ENCODE measurements at regions not wholly inside any gene's neighbourhood (a gene's known extent, or its start where the extent isn't known, plus 50 kb on each side); places are given as distances from the start of the nearest gene placed in this dataset.

DNA sequence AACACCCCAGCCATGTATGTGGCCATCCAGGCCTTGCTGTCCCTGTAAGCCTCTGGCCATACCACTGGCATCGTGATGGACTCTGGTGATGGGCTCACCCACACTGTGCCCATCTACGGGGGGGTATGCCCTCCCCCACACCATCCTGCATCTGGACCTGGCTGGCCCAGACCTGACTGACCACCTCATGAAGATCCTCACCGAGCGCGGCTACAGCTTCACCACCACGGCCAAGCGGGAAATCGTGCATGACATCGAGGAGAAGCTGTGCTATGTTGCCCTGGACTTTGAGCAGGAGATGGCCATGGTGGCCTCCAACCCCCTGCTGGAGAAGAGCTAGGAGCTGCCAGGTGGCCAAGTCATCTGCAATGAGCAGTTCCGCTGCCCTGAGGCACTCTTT, 80.4 kb upstream of the ZCCHC2 start:
- Mint-ChIP-seq H3K27ac (no peak overlapping the region), H3K27me3 (peaks cover 16 to 61% of the 10 kb centered on the region in 2 donors), H3K4me3 (no peak overlapping the region), H3K4me1 (ENCODE audit: low read depth in 2 of 2) (no peaks in the 10 kb centered on the region), H3K36me3 (ENCODE audit: insufficient read depth) (no peaks in the 10 kb centered on the region), H3K9me3 (no peaks in the 10 kb centered on the region)
- no peak for ATAC-seq (replicated peaks)
- DNase-seq = no peak

DNA sequence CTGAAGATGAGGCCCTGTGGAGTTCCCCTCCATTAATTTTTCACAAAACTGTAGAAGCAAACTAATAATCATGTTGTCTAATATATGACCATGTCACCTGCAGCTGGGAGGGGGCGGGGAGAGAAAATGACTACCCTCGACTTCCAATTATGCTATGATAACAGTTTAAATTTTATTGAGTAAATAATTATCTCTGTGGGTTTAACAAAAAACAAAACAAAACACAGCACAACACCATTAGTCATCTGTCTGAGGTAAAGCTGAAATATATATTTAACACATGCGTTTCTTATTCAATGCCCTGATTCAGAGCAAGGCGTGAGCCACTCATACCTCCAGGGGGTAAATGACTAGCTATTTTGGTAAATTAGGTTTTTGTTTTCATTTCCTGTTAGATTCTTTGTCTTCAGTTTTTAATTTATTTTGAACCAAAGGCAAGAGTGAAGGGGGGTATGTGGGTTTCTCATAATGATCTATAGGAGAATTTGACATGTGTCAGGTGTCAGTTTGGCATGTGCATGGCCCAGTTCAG, 77.4 kb upstream of the ZCCHC2 start:
- H3K4me3 Mint-ChIP-seq = no peak overlapping the region
- peaks cover 10 to 58% of the 10 kb centered on the region in 2 donors for H3K27me3 Mint-ChIP-seq
- DNase-seq = no peak
- no peaks in the 10 kb centered on the region for H3K4me1 Mint-ChIP-seq (ENCODE audit: low read depth in 2 of 2)
- H3K9me3 Mint-ChIP-seq = no peaks in the 10 kb centered on the region
- no peak for ATAC-seq (replicated peaks)
- H3K27ac Mint-ChIP-seq = no peak overlapping the region
- no peaks in the 10 kb centered on the region for H3K36me3 Mint-ChIP-seq (ENCODE audit: insufficient read depth)

DNA sequence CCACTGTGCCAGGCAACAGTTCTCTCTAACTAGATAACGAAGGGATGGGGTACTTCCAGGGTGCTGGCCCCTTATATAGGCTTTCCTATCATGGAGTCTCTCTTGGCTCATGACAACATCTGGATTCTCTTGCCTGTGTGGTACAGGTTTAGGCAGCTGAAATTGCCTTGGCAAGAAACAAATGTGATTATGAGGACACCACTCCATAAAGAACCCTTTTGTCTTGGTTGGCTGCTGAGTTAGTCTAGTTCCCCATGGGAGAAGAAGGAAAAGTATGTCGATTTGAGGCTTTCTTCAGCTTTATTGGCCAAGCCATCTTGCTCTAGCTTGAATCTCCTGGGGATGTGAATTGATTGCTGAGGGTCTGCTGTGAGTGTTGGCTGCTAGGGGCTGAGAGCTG, 76.3 kb upstream of the ZCCHC2 start:
- no peaks in the 10 kb centered on the region for H3K36me3 Mint-ChIP-seq (ENCODE audit: insufficient read depth)
- no peaks in the 10 kb centered on the region for H3K4me1 Mint-ChIP-seq (ENCODE audit: low read depth in 2 of 2)
- H3K27me3 Mint-ChIP-seq = peaks cover 10 to 57% of the 10 kb centered on the region in 2 donors
- no peaks in the 10 kb centered on the region for H3K9me3 Mint-ChIP-seq
- H3K4me3 Mint-ChIP-seq = no peak overlapping the region
- DNase-seq (no peak), ATAC-seq (replicated peaks) (no peak)
- H3K27ac Mint-ChIP-seq = no peak overlapping the region

DNA sequence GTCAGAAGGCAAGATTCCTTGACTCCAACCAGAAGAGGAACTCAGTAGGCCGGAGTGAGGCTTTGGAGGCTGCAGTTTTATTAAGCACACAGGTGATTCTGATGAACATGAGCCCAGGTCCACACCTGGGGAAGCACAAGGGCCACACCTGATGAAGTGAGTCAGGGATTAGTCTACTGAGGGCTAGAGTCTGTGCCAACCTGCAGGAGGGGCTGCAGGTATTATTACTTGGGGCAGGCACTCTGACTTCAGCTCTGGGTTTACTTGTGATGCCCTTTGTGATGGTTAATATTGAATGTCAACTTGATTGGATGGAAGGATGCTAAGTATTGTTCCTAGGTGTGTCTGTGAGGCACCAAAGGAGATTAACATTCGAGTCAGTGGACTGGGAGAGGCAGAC, 75.2 kb upstream of the ZCCHC2 start:
- Mint-ChIP-seq H3K9me3 (no peaks in the 10 kb centered on the region), H3K27ac (no peak overlapping the region), H3K27me3 (peaks cover 7 to 45% of the 10 kb centered on the region in 2 donors), H3K36me3 (ENCODE audit: insufficient read depth) (no peaks in the 10 kb centered on the region), H3K4me1 (ENCODE audit: low read depth in 2 of 2) (peaks cover 0 to 3% of the 10 kb centered on the region in 2 donors), H3K4me3 (no peak overlapping the region)
- ATAC-seq (replicated peaks) = no peak
- DNase-seq = no peak

- H3K4me3 Mint-ChIP-seq = no peak overlapping the region
- DNase-seq (no peak), ATAC-seq (replicated peaks) (no peak)
- H3K27me3 Mint-ChIP-seq = peaks cover 7 to 47% of the 10 kb centered on the region in 2 donors
- H3K9me3 Mint-ChIP-seq = no peaks in the 10 kb centered on the region
- no peak overlapping the region for H3K27ac Mint-ChIP-seq
- no peaks in the 10 kb centered on the region for H3K36me3 Mint-ChIP-seq (ENCODE audit: insufficient read depth)
- H3K4me1 Mint-ChIP-seq (ENCODE audit: low read depth in 2 of 2) = peaks cover 0 to 3% of the 10 kb centered on the region in 2 donors
These were observed 74.4 kb upstream of the ZCCHC2 start for GRCh38 chr18:62448426-62448825.

DNA sequence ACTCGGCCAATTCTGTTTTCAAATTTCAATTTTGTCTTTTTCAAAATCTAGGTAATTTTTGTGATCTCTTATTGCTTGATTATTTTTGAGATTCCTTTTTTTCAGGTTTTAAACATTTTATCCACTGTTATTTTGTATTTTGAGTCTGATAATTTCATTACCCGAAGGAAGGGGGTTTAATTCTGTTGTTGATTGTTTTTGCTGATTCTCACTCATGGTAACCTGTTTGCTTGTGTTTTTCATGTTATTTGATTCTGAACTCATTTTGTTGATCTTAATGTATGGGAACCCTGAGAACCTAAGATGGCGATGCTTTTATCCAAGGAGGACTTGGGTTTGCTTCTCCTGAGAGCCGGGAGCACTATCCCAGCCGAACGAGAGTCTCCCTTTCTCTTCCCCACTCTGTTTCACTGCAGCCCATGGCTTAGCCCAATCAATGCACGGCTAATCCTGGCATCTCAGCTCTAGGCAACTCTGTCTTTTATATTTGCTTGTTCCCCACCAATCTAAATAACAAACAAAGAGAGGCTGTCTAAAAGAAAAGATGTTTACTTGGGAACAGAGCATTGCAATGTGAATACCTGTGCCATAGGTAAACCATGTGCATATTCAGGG, 73.2 kb upstream of the ZCCHC2 start:
- no peak overlapping the region for H3K4me3 Mint-ChIP-seq
- H3K36me3 Mint-ChIP-seq (ENCODE audit: insufficient read depth) = no peaks in the 10 kb centered on the region
- no peaks in the 10 kb centered on the region for H3K9me3 Mint-ChIP-seq
- no peak overlapping the region for H3K27ac Mint-ChIP-seq
- peaks cover 19 to 51% of the 10 kb centered on the region in 2 donors for H3K27me3 Mint-ChIP-seq
- DNase-seq (no peak), ATAC-seq (replicated peaks) (no peak)
- H3K4me1 Mint-ChIP-seq (ENCODE audit: low read depth in 2 of 2) = peaks cover 0 to 3% of the 10 kb centered on the region in 2 donors

DNA sequence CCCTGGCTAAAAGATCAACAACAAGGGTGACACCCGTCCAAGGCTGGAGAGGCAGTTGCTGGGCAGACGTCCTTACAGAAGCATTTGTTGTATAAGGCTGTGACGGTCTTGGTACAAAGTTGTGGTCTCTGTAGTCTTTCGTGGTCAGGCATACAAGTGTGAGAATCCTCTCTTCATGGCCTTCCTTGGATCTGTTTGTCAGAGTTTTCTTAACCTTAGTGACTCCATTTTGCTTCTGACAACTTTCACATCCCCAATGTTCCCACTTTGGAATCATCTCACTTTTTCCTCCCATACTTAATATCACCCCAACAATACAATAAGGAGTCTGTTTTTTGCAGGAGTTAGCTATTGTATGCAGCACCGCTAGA, 72.7 kb upstream of the ZCCHC2 start:
- DNase-seq (no peak), ATAC-seq (replicated peaks) (no peak)
- H3K4me1 Mint-ChIP-seq (ENCODE audit: low read depth in 2 of 2) = peaks cover 0 to 3% of the 10 kb centered on the region in 2 donors
- no peak overlapping the region for H3K4me3 Mint-ChIP-seq
- no peaks in the 10 kb centered on the region for H3K9me3 Mint-ChIP-seq
- no peak overlapping the region for H3K27ac Mint-ChIP-seq
- H3K36me3 Mint-ChIP-seq (ENCODE audit: insufficient read depth) = no peaks in the 10 kb centered on the region
- peaks cover 23 to 51% of the 10 kb centered on the region in 2 donors for H3K27me3 Mint-ChIP-seq

DNA sequence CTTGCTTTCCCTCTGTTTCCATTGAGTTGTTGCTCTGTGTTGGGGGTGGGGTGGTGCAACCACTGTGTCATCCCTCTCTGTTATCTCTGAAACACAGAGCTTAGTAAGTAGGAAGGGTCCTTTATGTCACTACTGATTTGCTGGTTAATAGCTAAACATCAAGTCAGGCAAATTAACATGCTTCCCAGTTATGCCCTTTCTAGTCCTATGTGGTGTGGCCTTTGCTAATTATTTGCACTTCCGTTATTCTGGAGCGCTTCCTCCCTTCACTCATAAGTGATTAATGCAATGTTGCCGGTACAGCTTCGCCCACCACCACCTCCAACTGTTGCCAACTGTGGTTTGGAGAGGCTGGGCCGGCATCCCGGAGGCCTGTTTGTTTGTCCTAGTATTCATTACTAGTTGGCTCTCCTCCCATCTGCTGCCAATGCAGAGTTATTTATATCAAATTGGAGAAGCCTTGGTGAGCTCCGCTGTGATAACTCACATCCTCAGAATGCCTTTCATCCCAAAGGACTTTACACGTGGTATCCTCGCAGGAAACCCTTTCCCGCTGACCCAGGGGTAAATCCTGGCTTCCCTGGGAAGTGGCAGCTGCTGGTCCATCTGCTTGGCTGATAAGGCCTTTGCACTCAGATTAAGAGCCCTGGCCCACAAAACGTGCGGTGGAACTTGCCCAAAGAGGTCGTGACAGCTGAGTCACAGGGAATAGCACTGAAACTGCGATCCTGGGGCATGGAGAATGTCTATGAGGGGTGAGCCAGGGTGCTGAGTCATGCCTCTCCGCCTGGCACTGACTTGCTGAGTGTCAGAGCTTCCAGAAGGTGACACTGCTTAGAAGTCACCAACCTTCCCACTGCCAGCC, 72.0 kb upstream of the ZCCHC2 start:
- Mint-ChIP-seq H3K4me3 (no peak overlapping the region), H3K36me3 (ENCODE audit: insufficient read depth) (no peaks in the 10 kb centered on the region), H3K27ac (no peak overlapping the region), H3K4me1 (ENCODE audit: low read depth in 2 of 2) (peaks cover 0 to 3% of the 10 kb centered on the region in 2 donors), H3K27me3 (peaks cover 28 to 54% of the 10 kb centered on the region in 2 donors), H3K9me3 (no peaks in the 10 kb centered on the region)
- DNase-seq (no peak), ATAC-seq (replicated peaks) (no peak)

DNA sequence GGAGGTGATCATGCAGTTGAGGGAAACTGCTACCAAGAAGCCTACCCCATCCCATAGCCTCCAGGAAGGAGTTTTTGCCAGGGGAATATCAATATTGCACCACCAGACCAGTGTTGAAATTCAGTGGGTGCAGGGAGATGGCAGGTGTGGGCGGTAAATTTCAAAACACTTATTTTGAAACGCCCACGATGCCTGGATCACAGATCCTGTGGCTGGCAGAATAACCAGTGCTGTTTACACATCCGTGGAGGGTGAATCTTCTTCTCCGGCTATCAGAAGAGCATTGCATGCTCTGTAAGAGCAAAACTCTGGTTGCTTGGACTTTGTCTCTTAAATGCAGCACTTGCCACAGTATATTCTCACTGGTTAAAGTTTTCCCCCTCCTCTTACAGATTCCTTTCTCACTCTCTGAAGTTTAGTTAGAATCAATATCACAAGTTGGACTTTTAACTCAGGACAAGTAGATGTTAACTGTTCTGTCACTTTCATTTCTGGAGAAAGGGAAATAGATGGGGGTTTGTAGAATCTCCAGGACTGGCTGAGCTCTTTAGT, 70.5 kb upstream of the ZCCHC2 start:
- Mint-ChIP-seq H3K4me3 (peak overlapping the region in 1 of 2 donors; percentile 33), H3K9me3 (no peaks in the 10 kb centered on the region), H3K4me1 (ENCODE audit: low read depth in 2 of 2) (peaks cover 0 to 3% of the 10 kb centered on the region in 2 donors), H3K27ac (no peak overlapping the region), H3K27me3 (peaks cover 25 to 43% of the 10 kb centered on the region in 2 donors), H3K36me3 (ENCODE audit: insufficient read depth) (no peaks in the 10 kb centered on the region)
- DNase-seq (no peak), ATAC-seq (replicated peaks) (no peak)

DNA sequence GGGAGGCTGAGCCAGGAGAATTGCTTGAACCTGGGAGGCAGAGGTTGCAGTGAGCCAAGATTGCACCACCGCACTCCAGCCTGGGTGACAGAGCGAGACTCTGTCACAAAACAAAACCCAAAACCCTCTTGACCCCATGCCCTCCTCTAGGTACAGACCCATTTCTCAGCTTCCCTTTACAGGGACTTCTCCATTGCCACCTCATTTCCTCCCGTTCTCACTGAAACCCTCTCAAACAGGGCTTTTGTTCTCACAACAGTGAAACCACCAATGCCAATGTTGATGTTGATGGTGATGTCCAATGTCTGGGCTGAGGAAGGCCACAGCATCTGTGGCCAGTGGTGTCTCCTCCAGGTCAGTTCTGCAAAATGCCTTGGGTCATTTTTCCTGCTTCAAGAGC, 69.0 kb upstream of the ZCCHC2 start:
- peaks cover 0 to 3% of the 10 kb centered on the region in 2 donors for H3K4me1 Mint-ChIP-seq (ENCODE audit: low read depth in 2 of 2)
- DNase-seq = no peak
- no peak overlapping the region for H3K27ac Mint-ChIP-seq
- no peak for ATAC-seq (replicated peaks)
- no peaks in the 10 kb centered on the region for H3K36me3 Mint-ChIP-seq (ENCODE audit: insufficient read depth)
- H3K27me3 Mint-ChIP-seq = peaks cover 28 to 46% of the 10 kb centered on the region in 2 donors
- H3K9me3 Mint-ChIP-seq = no peaks in the 10 kb centered on the region
- H3K4me3 Mint-ChIP-seq = no peak overlapping the region

DNA sequence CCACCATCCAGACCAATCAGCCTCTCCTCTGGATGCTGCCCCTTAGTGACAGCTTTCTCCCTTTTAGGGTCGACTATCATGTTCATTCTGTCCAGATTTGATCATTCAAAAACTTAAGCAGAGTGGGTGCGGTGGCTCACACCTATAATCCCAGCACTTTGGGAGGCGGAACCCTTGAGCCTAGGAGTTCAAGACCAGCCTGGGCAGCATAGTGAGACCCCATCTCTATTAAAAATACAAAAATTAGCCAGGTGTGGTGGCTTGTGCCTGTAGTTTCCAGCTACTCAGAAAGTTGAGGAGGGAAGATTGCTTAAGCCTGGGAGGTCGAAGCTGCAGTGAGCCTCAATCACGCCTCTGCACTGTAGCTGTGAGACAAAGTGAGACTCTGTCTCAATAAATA, 68.3 kb upstream of the ZCCHC2 start:
- no peak overlapping the region for H3K27ac Mint-ChIP-seq
- H3K36me3 Mint-ChIP-seq (ENCODE audit: insufficient read depth) = no peaks in the 10 kb centered on the region

GRCh38 chr18:62455222-62455621, 67.6 kb upstream of the ZCCHC2 start:
- Mint-ChIP-seq H3K4me3 (no peak overlapping the region), H3K36me3 (ENCODE audit: insufficient read depth) (no peaks in the 10 kb centered on the region), H3K4me1 (ENCODE audit: low read depth in 2 of 2) (peaks cover 0 to 3% of the 10 kb centered on the region in 2 donors), H3K9me3 (no peaks in the 10 kb centered on the region), H3K27ac (no peak overlapping the region), H3K27me3 (peaks cover 28 to 45% of the 10 kb centered on the region in 2 donors)
- no peak for DNase-seq
- no peak for ATAC-seq (replicated peaks)

More for the DNA sequence above, 68.3 kb upstream of the ZCCHC2 start:
- H3K9me3 Mint-ChIP-seq = no peaks in the 10 kb centered on the region
- H3K4me3 Mint-ChIP-seq = no peak overlapping the region
- DNase-seq = no peak
- peaks cover 28 to 46% of the 10 kb centered on the region in 2 donors for H3K27me3 Mint-ChIP-seq
- no peak for ATAC-seq (replicated peaks)
- H3K4me1 Mint-ChIP-seq (ENCODE audit: low read depth in 2 of 2) = peaks cover 0 to 3% of the 10 kb centered on the region in 2 donors

DNA sequence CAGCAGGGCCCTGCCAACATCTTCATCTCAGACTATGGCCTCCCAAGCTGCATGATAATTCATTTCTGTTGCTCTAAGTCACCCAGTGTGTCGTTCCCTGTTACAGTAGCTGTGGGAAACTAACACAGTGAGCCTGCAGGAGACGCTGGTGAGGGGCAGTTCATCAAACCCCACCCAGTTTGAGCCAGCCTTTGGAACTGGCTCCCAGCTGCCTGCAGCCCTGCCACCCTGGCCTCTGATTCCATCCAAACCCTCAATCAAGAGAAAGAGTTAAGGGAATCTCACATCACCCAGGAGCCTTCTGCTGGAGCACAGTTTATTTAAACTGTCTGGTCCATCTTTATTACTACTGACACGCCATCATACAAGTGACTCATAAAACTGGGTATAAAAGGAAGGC, 64.9 kb upstream of the ZCCHC2 start:
- H3K36me3 Mint-ChIP-seq (ENCODE audit: insufficient read depth) = no peaks in the 10 kb centered on the region
- no peak overlapping the region for H3K4me3 Mint-ChIP-seq
- H3K27me3 Mint-ChIP-seq = peaks cover 28 to 34% of the 10 kb centered on the region in 2 donors
- no peak overlapping the region for H3K27ac Mint-ChIP-seq
- DNase-seq (no peak), ATAC-seq (replicated peaks) (no peak)
- no peaks in the 10 kb centered on the region for H3K9me3 Mint-ChIP-seq
- H3K4me1 Mint-ChIP-seq (ENCODE audit: low read depth in 2 of 2) = no peaks in the 10 kb centered on the region

Data from effector memory CD8-positive, alpha-beta T cell (primary cell).